ENCODE measurements at regions not wholly inside any gene's neighbourhood (a gene's known extent, or its start where the extent isn't known, plus 50 kb on each side); places are given as distances from the start of the nearest gene placed in this dataset.

DNA sequence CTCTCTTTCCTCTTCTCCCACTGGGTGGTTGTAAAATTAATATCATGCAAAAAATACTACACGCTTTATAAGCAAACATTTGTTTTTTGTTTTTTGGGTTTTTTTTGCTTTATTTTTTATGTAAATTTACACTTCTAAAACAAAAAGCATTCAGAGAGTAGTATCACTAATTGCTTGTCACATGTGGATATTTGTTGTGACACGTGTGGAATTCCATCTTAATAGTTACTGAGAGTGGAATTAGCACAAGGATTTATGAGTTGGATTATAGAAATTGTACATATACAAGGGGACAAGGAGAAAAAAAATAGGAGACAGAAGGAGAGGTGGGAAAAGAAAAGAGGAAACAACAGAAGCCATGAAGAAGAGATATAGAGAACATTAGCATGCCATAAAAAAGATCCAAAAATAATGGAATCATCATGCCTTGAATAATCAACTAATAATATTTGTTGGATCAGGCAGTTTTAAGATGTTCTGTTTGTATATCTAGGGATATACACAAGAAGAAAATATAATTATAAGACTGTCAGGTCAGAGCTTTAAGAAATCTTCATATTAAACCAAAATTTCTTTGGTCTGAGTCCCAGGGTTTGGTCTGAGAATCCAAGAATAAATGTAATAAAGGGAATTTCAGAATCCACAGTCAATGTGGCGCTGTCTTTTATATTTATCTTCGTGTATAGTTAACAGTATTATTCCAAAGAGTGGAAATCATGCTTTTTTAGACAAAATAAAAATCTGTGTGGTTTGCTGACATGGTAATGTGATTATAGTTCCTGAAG, 98.5 kb upstream of the INTU start:
- DNase-seq = no peak

DNA sequence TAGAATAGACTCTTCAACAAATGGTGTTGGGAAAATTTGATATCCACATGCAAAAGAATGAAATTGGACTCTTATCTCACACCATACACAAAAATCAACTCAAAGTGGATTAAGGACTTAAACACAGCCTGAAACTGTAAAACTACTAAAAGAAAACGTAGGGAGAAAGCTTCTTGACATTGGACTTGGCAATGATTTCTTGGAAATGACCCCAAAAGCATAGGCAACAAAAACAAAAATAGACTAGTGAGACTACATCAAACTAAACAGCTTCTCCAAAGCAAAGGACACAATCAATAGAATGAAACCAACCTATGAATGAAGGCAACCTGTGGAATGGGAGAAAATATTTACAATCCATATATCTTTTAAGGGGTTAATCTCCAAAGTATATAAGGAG, 94.7 kb upstream of the INTU start:
- no peak for DNase-seq

DNA sequence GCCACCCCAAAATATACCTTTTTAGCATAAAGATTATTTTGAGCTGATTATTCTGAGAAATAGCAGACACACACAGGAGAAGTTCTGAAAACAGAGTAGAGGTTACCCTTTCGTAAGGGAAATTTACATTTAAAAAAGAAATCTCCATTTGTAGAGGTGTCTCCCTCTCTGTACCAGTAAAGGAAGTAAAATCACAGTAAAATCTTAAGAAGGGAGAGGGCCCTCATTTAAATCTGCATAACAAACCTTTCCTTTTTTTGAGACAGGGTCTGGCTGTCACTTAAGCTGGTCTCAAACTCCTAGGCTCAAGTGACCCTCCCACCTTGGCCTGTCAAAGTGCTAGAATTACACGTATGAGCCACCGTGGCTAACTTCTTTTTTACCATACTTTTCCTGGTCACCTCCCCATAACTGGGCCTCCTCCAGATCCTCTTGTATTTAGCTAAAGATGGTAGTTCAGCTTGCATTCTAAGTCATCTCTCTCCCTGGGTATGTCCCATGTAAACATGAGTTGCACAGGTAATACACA, 92.2 kb upstream of the INTU start:
- no peak for DNase-seq

DNA sequence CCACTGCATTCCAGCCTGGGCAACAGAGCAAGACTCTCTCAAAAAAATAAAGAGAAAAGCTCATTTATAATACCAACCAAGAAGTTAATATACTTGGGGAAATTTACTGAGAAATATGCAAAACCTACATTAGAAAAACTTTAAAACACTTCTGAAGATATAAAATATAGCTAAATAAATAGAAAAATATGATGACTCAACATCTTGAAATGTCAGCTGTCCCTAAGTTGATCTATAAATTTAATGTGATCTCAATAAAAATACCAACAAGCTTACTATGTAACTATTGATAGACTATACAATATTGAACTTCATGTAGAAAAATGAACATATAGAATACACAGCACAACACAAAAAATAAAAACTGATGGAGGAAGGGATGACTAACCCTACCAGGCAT, 87.5 kb upstream of the INTU start:
- DNase-seq = no peak

DNA sequence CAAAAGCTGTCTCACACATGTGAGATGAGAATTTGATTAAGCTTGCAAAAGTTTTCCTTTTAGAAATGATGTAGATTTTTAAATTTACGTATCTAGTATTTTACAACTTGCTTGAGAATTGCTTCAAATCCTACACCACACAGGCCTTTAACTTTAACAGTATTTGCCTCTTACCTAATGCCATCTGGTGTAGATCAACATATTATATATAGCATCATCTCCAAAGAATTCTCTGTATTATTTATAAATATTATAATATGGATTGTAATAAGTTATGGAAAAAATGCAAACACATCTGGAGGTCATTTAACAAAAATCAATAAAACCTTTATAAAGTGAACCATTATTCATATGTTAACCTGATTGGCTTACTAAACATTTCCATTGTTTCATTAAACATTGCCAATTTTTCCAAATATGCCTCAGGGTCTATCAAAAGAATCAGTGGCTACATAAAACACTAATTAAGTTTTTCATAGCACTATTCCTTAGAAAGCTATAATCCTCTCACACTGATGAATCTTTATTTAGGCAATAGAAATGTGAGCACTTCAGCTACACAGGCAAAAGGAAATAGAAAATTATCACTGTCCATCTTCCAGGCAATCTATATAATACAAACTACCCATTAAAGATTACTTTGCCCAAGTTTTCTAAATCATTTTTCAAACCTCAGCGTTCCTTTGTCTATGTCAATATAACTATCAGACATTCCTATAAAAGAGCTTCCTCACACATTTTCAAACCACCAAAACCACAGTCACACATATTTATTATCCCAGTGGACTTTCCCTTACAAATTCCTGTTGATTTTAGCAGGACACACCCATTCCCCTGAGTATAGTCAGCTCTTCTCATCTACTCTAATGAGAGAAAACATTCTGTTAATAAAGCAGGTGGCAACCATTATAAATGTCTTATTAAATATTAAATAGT, 83.5 kb upstream of the INTU start:
- DNase-seq = no peak

DNA sequence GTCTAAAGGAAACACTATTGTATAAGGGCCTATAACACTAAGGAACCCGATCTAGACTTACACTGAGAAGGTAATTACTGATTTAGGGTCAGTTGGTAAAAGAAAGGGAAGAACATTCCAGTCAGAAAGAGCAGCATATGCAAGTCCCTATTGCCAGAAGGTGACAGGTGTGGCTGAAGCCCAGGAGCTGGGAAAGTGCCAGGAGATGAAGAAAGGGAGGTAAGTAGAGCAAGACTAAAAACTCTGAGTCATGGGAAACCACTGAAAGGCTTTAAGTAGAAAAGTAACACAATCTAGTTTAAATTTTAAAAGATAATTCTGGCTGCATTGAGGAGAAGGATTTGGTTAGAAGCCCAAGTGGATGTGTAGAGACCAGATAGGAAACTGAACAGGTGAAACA, 77.7 kb upstream of the INTU start:
- no peak for DNase-seq

DNA sequence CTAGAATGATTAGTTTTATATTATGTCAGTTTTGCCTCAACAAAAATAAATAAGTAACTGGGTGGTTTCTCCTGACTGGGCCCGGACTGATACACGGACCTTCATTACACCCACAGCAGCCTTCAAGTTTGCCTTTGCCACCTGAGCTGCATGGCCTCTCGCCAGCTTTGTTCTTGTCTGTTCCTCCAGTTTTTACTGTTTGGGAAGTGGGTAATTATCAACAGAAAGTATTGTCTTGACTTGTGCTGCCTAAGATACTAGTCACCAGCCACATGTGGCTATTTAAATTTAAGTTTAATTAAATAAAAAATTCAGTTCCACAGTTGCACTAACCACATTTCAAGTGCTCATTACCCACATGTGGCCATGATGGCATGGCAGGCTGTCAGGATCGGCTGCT, 74.7 kb upstream of the INTU start:
- DNase-seq = no peak

DNA sequence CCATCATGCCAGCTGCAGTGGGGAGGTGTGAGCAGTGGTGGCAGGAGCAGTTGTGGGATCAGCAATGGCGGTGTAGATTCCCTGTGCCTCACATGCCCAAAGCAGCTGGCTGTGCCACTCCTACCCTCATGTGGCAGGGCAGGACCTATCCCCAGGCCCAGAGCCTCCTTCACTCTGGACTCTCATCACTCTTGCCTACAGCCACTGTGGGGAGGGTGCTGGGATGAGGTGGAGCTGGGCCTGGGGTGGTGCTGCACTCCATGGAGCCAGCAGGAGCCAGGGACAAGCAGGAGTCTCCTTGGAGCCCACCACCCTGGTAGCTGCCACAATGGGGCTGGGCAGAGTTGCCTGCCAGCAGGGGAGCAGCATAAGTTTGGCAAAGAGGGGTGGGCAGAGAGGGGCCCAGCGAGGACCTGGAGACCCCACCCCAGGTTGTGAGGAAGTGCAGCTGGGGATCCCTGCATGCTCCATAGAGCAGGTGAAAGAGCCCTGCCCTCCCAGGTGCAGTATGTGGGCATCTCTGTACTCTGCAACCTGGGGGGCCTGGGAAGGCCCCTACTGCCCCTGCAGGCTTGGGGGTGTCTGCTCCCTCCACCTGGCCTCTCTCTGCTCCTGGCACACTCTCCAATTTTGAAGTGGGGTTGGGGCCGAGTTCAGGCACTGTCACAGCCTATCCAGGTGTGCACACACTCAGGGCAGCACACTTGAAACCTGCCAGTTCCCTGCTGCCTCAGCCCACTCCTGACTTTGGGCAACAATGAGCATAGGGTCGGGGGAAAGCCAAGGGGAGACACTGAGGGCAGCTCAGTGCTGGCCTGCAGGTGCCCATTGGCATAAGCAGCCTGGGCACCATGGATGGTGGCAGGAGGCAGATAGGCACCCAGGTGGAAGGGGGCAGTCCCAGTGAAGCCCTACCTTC, 74.0 kb upstream of the INTU start:
- no peak for DNase-seq

DNA sequence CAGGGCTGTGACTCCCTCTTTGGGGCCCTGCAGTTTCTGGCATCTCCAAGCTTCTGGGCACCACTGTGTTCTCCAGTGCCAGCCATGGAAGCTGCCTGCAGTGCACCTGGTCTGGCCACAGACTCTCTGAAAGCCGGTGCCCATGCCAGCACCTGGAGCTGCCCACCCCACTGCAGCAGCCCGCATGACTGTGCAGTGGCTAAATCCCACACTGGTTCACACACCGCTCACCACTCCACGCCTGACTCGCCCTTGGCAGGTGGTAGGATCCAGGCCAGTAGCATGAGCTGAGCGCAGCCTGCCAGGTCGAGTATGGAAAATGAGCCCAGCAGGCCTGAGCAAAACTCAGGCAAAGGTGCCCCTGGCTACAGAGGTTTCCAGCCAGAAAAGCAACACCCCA, 72.8 kb upstream of the INTU start:
- DNase-seq = no peak

DNA sequence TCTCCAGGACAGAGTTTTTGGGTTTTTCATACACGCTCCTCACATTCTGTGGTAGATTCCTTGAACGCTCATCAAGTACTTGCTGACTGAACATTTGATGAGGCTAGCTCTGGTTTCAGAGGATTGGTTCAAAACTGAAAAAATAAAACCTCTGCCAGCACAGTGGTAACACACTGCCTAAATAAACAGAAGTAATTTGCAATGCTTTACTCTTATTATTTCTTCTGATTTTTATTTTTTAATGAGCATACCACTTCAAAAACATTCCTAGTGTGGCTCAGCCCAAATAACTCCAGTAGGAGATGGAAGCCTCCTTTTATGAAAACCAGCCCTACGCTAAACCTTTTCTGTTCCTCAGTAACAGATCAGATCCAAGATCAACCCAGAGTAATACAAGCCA, 72.0 kb upstream of the INTU start:
- no peak for DNase-seq

DNA sequence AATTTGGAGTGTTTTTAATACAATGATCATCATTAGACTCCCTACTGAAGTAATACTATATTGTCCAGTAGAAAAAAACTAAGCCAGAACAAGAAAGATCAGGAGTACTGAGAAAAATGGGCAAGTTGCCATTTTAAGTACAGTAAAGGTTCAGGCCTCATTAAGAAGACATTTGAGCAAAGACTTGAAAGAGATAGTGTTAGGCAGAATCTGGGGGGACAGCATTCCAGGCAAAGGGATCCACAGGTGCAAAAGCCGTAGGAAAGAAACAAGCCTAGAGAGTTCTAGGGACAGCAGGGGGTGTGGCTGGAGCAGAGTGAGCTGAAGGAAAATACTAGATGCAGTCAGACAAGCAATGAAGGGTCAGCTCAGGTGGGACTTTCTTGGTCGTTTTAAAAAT, 58.1 kb upstream of the INTU start:
- no peak for DNase-seq

DNA sequence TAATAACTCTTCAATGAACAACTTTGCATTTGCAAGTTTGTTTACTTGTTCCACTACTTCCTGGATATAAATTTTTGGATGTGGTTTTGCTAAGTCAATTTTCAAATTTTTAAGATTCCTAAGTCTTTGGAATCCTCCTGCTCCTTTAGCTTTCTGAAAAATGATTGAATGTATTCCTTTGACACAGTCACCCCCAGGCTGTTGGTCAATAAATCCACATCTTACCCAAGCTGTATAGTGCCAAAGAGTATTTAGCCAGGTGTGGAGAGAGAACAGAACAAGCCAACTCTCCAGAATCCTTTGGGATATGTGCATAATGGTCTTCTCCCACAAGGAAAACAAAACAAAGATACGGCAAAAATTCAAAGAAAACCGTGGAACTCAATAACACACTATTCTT, 56.9 kb upstream of the INTU start:
- no peak for DNase-seq

DNA sequence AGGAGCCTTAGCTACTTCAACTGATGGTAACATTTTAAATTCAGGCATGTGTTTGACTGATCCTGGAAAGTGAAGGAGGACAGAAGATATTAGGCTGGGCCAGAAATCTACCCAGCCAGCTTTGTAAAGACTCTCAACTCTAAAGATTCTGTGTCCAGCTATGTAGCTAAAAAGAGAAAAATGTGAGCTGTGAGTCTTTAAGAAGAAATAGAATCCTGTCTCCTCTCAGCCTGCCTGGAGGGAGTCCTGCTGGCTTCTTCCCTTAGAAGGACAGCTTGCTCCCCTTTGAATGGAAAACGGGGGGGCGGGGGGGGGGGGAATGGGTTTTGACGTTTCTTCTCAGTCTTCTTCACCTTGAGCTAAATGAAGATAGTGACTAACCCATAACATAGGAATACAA, 54.3 kb upstream of the INTU start:
- no peak for DNase-seq

DNA sequence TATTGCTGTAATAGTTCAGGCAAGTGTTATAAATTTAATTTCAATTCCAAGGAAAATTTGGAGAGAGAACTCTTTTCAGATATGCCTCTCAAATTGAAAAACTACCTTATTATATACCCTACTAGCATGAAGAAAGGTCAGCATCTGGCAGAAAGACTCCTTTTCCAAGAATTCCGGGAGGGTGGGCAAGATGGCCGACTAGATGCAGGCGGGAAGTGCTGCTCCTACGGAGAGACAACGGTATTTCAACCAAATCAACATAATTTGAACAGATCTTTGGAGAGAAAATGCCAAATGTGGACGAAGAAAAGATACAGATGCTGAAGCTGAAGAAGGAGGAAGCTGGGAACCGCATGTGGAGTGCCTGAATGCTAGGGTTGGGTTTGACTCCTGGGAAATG, 53.8 kb upstream of the INTU start:
- no peak for DNase-seq

DNA sequence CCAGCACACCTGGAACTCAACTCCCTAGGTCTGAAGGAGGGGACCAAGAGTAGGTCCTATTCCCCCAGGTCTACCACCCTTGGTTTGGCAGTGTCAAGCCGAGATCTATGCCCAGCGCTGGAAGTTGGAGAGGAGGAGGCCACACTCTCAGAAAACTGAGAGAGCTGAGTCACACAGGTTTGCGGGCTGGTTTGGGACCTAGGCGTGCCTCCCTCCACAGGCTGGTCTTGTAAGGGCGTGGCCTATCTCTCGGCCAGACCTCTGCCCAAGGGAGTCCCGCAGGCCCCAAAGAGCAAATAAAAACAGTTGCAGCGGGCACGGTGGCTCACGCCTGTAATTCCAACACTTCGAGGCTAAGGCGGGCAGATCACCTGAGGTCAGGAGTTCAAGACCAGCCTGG, 52.9 kb upstream of the INTU start:
- no peak for DNase-seq

DNA sequence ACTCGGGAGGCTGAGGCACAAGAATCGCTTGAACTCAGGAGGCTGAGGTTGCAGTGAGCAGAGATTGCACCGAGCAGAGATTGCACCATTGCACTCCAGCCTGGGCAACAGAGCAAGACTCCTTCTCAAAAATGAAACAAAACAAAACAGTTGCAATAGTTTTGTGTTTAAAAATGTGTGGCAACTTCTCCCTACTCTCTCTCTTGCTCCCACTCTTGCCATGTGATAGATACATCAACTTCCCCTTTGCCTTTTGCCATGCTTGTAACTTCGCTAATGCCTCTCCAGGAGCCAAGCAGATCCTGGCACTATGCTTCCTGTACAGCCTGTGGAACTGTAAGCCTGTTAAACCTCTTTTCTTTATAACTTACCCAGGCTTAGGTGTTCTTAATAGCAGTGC, 52.5 kb upstream of the INTU start:
- no peak for DNase-seq

DNA sequence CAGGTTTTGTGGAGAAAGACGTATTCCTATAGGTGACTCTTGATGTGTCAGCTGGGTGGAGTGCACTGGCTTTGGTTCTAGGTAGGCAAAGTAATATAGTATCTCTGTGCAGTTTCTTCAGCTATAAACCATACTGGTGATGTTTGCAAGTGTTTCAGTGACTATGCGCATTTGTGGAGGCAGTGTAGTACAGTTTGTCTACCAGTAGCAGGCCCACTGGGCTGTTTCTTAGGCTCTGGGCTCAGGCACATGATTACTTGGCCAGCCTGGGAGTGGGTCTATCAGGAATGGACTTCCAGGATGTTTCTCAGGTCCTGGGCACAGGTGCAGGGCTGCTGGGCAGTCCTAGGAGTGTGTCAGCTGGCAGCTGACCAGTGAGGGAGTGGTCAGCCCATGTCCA, 51.9 kb upstream of the INTU start:
- no peak for DNase-seq
